Left lung (tissue), 4 donors: ENCODE measurements at regions not wholly inside any gene's neighbourhood (a gene's known extent, or its start where the extent isn't known, plus 50 kb on each side); places are given as distances from the start of the nearest gene placed in this dataset.

Source experiments
- ATAC-seq: fragments of 200-7000 bp; cut with Tn5 transposase; one replicate; pipeline ENCODE4 v1.9.1; 2020; ENCODE audit warnings: moderate library complexity
- DNase-seq, 4 donors: peaks; one replicate each; pipeline ENCODE4 v3.0.0-alpha.2; 2013 to 2020
- H3K27ac ChIP-seq, 2 donors: fragments of 200-600 bp; sonication (generic) in 1 of 2; one replicate each; pipeline versions ENCODE4 v1.5.0 to v1.8.0; 2020 to 2021
- H3K27me3 ChIP-seq, 2 donors: fragments of 200-600 bp; sonication (generic) in 1 of 2; one replicate each; pipeline versions ENCODE4 v1.5.0 to v1.8.0; 2020 to 2021
- H3K36me3 ChIP-seq, 2 donors: fragments of 200-600 bp; sonication (generic) in 1 of 2; one replicate each; pipeline versions ENCODE4 v1.5.0 to v1.8.0; 2020 to 2021
- H3K4me1 ChIP-seq, 2 donors: fragments of 200-600 bp; one replicate each; pipeline ENCODE4 v1.8.0; 2021
- H3K4me3 ChIP-seq, 2 donors: fragments of 200-600 bp; sonication (generic) in 1 of 2; one replicate each; pipeline versions ENCODE4 v1.5.0 to v1.8.0; 2020 to 2021; ENCODE audit warnings: mild to moderate bottlenecking in 1 of 2
- H3K9me3 ChIP-seq, 2 donors: fragments of 200-600 bp; sonication (generic) in 1 of 2; one replicate each; pipeline versions ENCODE4 v1.5.0 to v1.8.0; 2020 to 2021
- CTCF ChIP-seq, 2 donors: fragments of 200-600 bp; sonication (generic) in 1 of 2; IDR thresholded peaks; one replicate each; pipeline versions ENCODE4 v1.5.0 to v1.8.0; 2021; ENCODE audit warnings: antibody characterized with exemption in 2 of 2
- intact Hi-C, 2 donors: fragments of 100-400 bp; cut with DNase I; formaldehyde crosslinking; loops; one replicate each; pipeline versions ENCODE4 v1.11.2 to v1.14.2; 2022
- donor health status: DM: no; HTN: yes; CAD: no.
- donor health status: DM: no; HTN: no; CAD: no.

- intact Hi-C loops: no loop called here
- no peaks in the 10 kb centered on the region for H3K36me3 ChIP-seq
- no peak overlapping the region for H3K27ac ChIP-seq
- peaks cover 0 to 7% of the 10 kb centered on the region in 2 donors for H3K27me3 ChIP-seq
- no peaks in the 10 kb centered on the region for H3K4me1 ChIP-seq
- TF ChIP-seq CTCF (IDR thresholded peaks at IDR 0.05): no peak
- no peaks in the 10 kb centered on the region for H3K9me3 ChIP-seq
- H3K4me3 ChIP-seq: no peak overlapping the region
- DNase-seq: no peak
- no peak for ATAC-seq
Observed at GRCh38 chr11:69216647-69217051, 60.9 kb downstream of the SMIM38 start.

- intact Hi-C loops: no loop called here
- Histone ChIP-seq H3K4me3 (no peak overlapping the region), H3K27ac (no peak overlapping the region), H3K9me3 (no peaks in the 10 kb centered on the region), H3K36me3 (no peaks in the 10 kb centered on the region), H3K4me1 (no peaks in the 10 kb centered on the region), H3K27me3 (peaks cover 0 to 5% of the 10 kb centered on the region in 2 donors)
- DNase-seq (no peak), ATAC-seq (peak; percentile 48)
- TF ChIP-seq CTCF (IDR thresholded peaks at IDR 0.05): no peak
Observed at GRCh38 chr11:69217276-69218105, 61.8 kb downstream of the SMIM38 start.

GRCh38 chr11:69218271-69218682 is 62.5 kb downstream of the SMIM38 start:
- intact Hi-C loops: no loop called here
- Histone ChIP-seq H3K27me3 (no peaks in the 10 kb centered on the region), H3K9me3 (no peaks in the 10 kb centered on the region), H3K27ac (no peak overlapping the region), H3K36me3 (no peaks in the 10 kb centered on the region), H3K4me3 (no peak overlapping the region), H3K4me1 (no peaks in the 10 kb centered on the region)
- TF ChIP-seq CTCF (IDR thresholded peaks at IDR 0.05): no peak
- ATAC-seq (no peak), DNase-seq (no peak)

GRCh38 chr11:69218946-69219720 is 63.4 kb downstream of the SMIM38 start:
- no peaks in the 10 kb centered on the region for H3K9me3 ChIP-seq
- no peaks in the 10 kb centered on the region for H3K27me3 ChIP-seq
- ATAC-seq (no peak), DNase-seq (no peak)
- intact Hi-C loops: no loop called here
- no peaks in the 10 kb centered on the region for H3K36me3 ChIP-seq
- no peak overlapping the region for H3K27ac ChIP-seq
- no peak overlapping the region for H3K4me3 ChIP-seq
- no peaks in the 10 kb centered on the region for H3K4me1 ChIP-seq
- TF ChIP-seq CTCF (IDR thresholded peaks at IDR 0.05): no peak

- peak; percentile 52 for ATAC-seq
- no peaks in the 10 kb centered on the region for H3K27me3 ChIP-seq
- DNase-seq: no peak
- no peaks in the 10 kb centered on the region for H3K9me3 ChIP-seq
- H3K36me3 ChIP-seq: no peaks in the 10 kb centered on the region
- no peaks in the 10 kb centered on the region for H3K4me1 ChIP-seq
- H3K27ac ChIP-seq: no peak overlapping the region
- no peak for TF ChIP-seq CTCF (IDR thresholded peaks at IDR 0.05)
- no peak overlapping the region for H3K4me3 ChIP-seq
- intact Hi-C loops: no loop called here
Observed at GRCh38 chr11:69219991-69220390, 64.3 kb downstream of the SMIM38 start.
